GM12874 (cell line): ENCODE measurements at regions not wholly inside any gene's neighbourhood (a gene's known extent, or its start where the extent isn't known, plus 50 kb on each side); places are given as distances from the start of the nearest gene placed in this dataset.

Experiments used
- CTCF ChIP-seq: IDR thresholded peaks from 2 replicates; pipeline ENCODE4 v1.5.1; 2011; ENCODE audit warnings: low read depth, mild to moderate bottlenecking, control low read depth, low read length, moderate library complexity; ENCODE audit not compliant: insufficient read depth

DNA sequence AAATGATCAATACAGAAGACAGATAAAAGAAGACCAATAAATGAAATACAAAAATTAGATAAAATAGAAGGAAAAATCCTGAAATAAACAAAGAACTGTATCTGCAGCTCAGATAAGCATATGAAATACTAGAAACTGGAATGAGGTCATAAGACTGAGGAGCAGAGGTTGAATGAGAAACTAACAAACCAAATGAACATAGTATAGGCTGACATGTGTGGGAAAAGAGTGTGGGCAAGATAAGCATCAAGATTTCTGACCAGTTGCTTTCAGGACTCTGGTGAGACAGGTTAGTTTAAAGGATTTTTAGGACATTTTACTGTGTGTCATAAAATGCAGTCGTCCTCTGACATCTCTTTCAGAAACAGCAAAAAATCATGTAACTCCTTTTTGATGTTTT lies 2073.2 kb upstream of the TENM3 start:
- no peak for TF ChIP-seq CTCF

DNA sequence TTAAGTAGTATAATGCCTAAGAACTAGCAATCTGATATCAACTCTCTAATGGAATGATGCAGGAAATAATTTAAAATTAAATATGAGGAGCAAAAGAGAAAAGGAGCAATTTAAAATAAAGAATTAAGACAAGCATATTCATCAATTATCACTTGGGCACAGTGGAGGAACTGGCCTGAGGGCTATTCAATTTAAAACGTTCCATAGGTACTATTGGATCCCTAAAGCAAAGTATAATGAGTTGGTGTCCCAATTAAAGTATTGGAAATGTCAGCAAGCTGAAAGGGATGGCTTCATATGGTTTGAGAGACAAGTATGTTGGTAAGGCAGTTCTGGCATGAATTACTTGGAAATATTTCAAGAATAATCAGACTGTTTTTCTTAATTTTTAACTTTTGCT lies 2064.1 kb upstream of the TENM3 start:
- no peak for TF ChIP-seq CTCF

- TF ChIP-seq CTCF, result no peak
Measured at GRCh38 chr4:180189666-180190065, 2053.5 kb upstream of the TENM3 start.

DNA sequence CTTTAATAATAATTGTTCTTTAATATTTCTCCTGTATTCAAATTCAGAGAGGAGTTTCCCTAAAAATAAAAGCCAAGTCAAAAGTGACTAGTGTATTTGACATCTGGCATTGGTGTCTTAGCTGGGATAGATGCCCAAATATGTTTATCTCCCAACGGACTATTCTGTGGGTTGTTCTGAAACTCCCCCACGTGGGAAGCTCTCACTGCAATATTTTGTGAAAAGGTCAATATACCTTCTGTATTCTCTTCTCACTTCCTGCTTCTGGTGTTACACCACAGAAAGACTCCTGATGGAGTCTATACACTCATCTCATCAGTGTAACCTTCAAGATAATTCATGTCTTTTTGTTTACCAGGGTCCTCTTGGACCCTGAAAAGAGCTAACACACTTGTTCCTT lies 2052.8 kb upstream of the TENM3 start:
- TF ChIP-seq CTCF, result no peak

GRCh38 chr4:180197471-180197870 lies 2045.7 kb upstream of the TENM3 start:
- TF ChIP-seq CTCF, result no peak

GRCh38 chr4:180203349-180203748 lies 2039.9 kb upstream of the TENM3 start:
- no peak for TF ChIP-seq CTCF

DNA sequence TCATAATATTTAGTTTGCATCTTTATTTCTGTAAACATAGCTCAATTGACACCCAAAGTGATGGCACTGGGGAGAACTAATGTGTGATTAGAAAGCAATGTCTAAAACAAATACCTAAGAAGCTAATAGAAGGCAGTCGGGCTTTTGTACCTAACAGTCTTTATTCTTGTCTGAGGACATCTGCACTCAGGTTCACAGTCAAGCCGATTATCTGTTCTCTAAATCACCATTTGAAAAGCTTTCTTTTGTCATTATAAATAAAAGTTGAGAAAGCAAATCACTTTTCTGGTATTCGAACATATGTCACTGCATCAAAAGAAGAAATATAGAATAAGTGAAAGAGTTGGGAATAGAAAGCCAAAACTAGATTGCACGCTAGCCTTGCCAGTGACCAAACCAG lies 2037.9 kb upstream of the TENM3 start:
- TF ChIP-seq CTCF, result no peak

DNA sequence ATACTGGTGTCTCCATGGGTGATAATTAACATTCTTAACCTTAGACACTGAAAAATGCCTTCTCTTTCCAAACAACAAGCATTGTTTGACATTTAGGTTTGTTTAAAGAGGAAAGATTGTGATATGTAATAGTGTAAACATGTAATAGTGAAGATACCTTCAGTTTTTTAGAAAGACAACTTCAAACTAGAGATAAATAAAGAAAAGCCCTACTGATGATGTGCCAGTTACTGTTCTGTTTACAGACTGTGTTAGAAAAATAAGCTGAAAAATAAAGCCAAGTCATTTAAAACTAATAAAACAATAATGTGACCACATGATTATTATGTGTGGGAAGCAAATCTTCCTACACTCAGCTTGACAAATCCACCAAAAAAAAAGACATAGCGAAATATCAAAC lies 2035.3 kb upstream of the TENM3 start:
- TF ChIP-seq CTCF, result no peak
